CD14-positive monocyte (primary cell): ENCODE measurements at regions not wholly inside any gene's neighbourhood (a gene's known extent, or its start where the extent isn't known, plus 50 kb on each side); places are given as distances from the start of the nearest gene placed in this dataset.
"Not testable (repeated sequence)": the region's sequence is repeated elsewhere in the genome, so short reads cannot be mapped to it uniquely, and the experiment has no call there.

Experiments
- DNase-seq, 3 donors: peaks; one replicate each; pipeline ENCODE4 v3.0.0-alpha.2; 2011 to 2022
- H2AFZ ChIP-seq: 2 replicates; pipeline ENCODE4 v1.6.0; 2012; ENCODE audit warnings: mild to moderate bottlenecking, low read depth, low read length, inconsistent platforms; ENCODE audit not compliant: insufficient read depth, poor library complexity, severe bottlenecking
- H3K27ac ChIP-seq, 2 donors: 1 replicate in 1 of 2; 2 replicates in 1 of 2; pipeline ENCODE4 v1.5.1; 2012 to 2013; ENCODE audit warnings: low read length in 2 of 2, control low read depth in 1 of 2, inconsistent platforms in 1 of 2, low read depth in 1 of 2, mild to moderate bottlenecking in 1 of 2
- H3K27me3 ChIP-seq, 2 donors: one replicate each; pipeline versions ENCODE4 v1.6.0 to v1.6.1; 2011 to 2013; ENCODE audit warnings: low read length in 2 of 2; ENCODE audit not compliant: control insufficient read depth in 2 of 2, insufficient read depth in 2 of 2
- H3K36me3 ChIP-seq, 2 donors: replicated peaks in 1 of 2; 1 replicate in 1 of 2; 2 replicates in 1 of 2; pipeline versions ENCODE4 v1.5.1 to v1.6.1; 2012 to 2013; ENCODE audit warnings: low read length in 2 of 2, control low read depth in 1 of 2, inconsistent platforms in 1 of 2, mild to moderate bottlenecking in 1 of 2; ENCODE audit not compliant: insufficient read depth in 2 of 2, control insufficient read depth in 1 of 2
- H3K4me1 ChIP-seq, 2 donors: 1 replicate in 1 of 2; 2 replicates in 1 of 2; pipeline versions ENCODE4 v1.5.1 to v1.6.1; 2012 to 2013; ENCODE audit warnings: low read length in 2 of 2, control low read depth in 1 of 2, inconsistent platforms in 1 of 2, mild to moderate bottlenecking in 1 of 2, moderate library complexity in 1 of 2; ENCODE audit not compliant: insufficient read depth in 2 of 2, control insufficient read depth in 1 of 2
- H3K4me2 ChIP-seq: replicated peaks from 2 replicates; pipeline ENCODE3; 2012; ENCODE audit warnings: low read length, moderate library complexity, mild to moderate bottlenecking; ENCODE audit not compliant: poor library complexity, severe bottlenecking; ENCODE audit errors: extremely low read depth
- H3K4me3 ChIP-seq, 3 experiments: fragments of 200-600 bp in 1 of 3; sonication (generic) in 1 of 3; replicated peaks in 1 of 3; 1 replicate in 2 of 3; 2 replicates in 1 of 3; pipeline ENCODE4 v1.5.1; 2011 to 2013; ENCODE audit warnings: low read length in 3 of 3, mild to moderate bottlenecking in 3 of 3, control low read depth in 2 of 3, low read depth in 2 of 3, inconsistent platforms in 1 of 3, moderate library complexity in 1 of 3
- H3K79me2 ChIP-seq: 2 replicates; pipeline ENCODE4 v1.6.0; 2012; ENCODE audit warnings: mild to moderate bottlenecking, control low read depth, inconsistent platforms, low read length, moderate library complexity; ENCODE audit not compliant: insufficient read depth
- H3K9ac ChIP-seq: 2 replicates; pipeline ENCODE4 v1.6.0; 2017; ENCODE audit warnings: low read length, mild to moderate bottlenecking; ENCODE audit not compliant: insufficient read depth, poor library complexity, severe bottlenecking
- H3K9me3 ChIP-seq, 2 donors: replicated peaks in 1 of 2; 1 replicate in 1 of 2; 2 replicates in 1 of 2; pipeline versions ENCODE4 v1.5.1 to v1.6.1; 2012 to 2013; ENCODE audit warnings: low read length in 2 of 2, control low read depth in 1 of 2; ENCODE audit not compliant: control insufficient read depth in 1 of 2, insufficient read depth in 1 of 2
- H4K20me1 ChIP-seq: 2 replicates; pipeline ENCODE4 v1.6.0; 2012; ENCODE audit warnings: mild to moderate bottlenecking, low read length, control low read depth, moderate library complexity; ENCODE audit not compliant: insufficient read depth
- H3K27ac Mint-ChIP-seq, 7 donors: one replicate each; pipeline ENCODE4 v1.8.0; 2020; ENCODE audit warnings: mild to moderate bottlenecking in 7 of 7, mixed read lengths in 7 of 7, moderate library complexity in 6 of 7, inconsistent platforms in 2 of 7
- H3K27me3 Mint-ChIP-seq, 3 donors: one replicate each; pipeline ENCODE4 v1.8.0; 2021 to 2022; ENCODE audit warnings: low read depth in 3 of 3, mild to moderate bottlenecking in 3 of 3, mixed read lengths in 3 of 3, moderate library complexity in 3 of 3, inconsistent platforms in 1 of 3
- H3K36me3 Mint-ChIP-seq, 2 donors: one replicate each; pipeline ENCODE4 v1.8.0; 2020; ENCODE audit warnings: mixed read lengths in 2 of 2, inconsistent platforms in 1 of 2, mild to moderate bottlenecking in 1 of 2
- H3K4me1 Mint-ChIP-seq: one replicate; pipeline ENCODE4 v1.8.0; 2020; ENCODE audit warnings: mild to moderate bottlenecking, mixed read lengths
- H3K4me3 Mint-ChIP-seq, 2 donors: one replicate each; pipeline ENCODE4 v1.8.0; 2020; ENCODE audit warnings: mild to moderate bottlenecking in 2 of 2, mixed read lengths in 2 of 2, moderate library complexity in 1 of 2
- H3K9me3 Mint-ChIP-seq, 7 donors: one replicate each; pipeline ENCODE4 v1.8.0; 2020 to 2022; ENCODE audit warnings: mixed read lengths in 7 of 7, mild to moderate bottlenecking in 6 of 7, moderate library complexity in 6 of 7, inconsistent platforms in 2 of 7
- WGBS: methylation state at CpG from one replicate; pipeline ENCODE4 v1.1.5; 2013; ENCODE audit warnings: missing lambda C conversion rate; ENCODE audit not compliant: insufficient coverage; 5-methylcytosine and 5-hydroxymethylcytosine counted together
- intact Hi-C, 2 donors: fragments of 100-400 bp; cut with micrococcal nuclease; formaldehyde crosslinking; loops; one replicate each; pipeline versions ENCODE4 v1.15.0 to v1.15.1; 2023
- TF ChIP-seq, protein P1 (sequence below): fragments of 200-600 bp; IDR thresholded peaks from one replicate; pipeline ENCODE4 v1.8.0; 2022; ENCODE audit warnings: antibody characterized with exemption, mild to moderate bottlenecking

DNA sequence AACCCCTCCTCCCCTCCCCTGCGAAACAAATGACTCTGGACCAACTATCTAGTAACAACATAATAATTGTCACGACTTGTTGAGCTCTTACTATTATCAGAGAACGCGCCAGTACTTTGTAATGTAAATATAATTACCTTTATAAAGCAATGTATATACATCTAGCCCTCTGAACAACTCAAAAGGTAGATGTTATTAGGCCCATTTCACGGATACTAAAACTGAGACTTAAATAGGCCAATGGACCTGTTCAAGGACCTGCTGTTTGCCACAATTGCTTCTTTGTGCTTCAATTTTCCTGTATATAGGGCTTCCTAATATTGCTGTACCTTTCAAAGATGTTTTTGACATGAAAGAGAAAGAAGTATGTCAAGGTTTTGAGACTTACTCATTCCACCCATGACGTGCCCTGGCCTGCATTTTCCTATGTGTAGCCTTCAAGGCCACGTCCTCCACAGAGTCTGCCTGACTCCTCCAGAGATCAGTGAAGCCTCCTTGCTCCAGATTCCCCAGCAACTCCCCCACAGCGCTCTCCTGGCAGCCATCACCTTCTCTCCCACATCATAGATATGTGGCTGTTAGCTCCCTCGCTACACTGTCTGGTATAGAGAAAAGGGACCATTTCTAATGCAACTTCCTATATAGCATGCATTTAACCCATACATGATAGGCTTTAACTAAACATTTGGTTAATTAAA is 156.6 kb downstream of the SKIDA1 start:
- DNase-seq, result no peak
- H3K4me2 ChIP-seq, result no peak overlapping the region
- H3K4me1 Mint-ChIP-seq, result peaks cover 25% of the 10 kb centered on the region
- H3K9ac ChIP-seq, result no peak overlapping the region
- 90% methylated on average over 1 of the region's 9 CpGs for WGBS
- H3K4me1 ChIP-seq, result peaks cover 17 to 22% of the 10 kb centered on the region in 2 donors
- H2AFZ ChIP-seq, result no peak overlapping the region
- H3K9me3 ChIP-seq, result no peaks in the 10 kb centered on the region
- H3K36me3 Mint-ChIP-seq, result no peaks in the 10 kb centered on the region
- no peak overlapping the region for H3K4me3 Mint-ChIP-seq
- H3K27ac ChIP-seq, result no peak overlapping the region
- peaks cover 0 to 6% (median 6%) of the 10 kb centered on the region in 3 donors for H3K27me3 Mint-ChIP-seq
- TF ChIP-seq, protein P1, sequence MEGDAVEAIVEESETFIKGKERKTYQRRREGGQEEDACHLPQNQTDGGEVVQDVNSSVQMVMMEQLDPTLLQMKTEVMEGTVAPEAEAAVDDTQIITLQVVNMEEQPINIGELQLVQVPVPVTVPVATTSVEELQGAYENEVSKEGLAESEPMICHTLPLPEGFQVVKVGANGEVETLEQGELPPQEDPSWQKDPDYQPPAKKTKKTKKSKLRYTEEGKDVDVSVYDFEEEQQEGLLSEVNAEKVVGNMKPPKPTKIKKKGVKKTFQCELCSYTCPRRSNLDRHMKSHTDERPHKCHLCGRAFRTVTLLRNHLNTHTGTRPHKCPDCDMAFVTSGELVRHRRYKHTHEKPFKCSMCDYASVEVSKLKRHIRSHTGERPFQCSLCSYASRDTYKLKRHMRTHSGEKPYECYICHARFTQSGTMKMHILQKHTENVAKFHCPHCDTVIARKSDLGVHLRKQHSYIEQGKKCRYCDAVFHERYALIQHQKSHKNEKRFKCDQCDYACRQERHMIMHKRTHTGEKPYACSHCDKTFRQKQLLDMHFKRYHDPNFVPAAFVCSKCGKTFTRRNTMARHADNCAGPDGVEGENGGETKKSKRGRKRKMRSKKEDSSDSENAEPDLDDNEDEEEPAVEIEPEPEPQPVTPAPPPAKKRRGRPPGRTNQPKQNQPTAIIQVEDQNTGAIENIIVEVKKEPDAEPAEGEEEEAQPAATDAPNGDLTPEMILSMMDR, result no peak
- intact Hi-C loops, result no loop called here
- no peak overlapping the region for H3K4me3 ChIP-seq
- H3K36me3 ChIP-seq, result no peaks in the 10 kb centered on the region
- no peaks in the 10 kb centered on the region for H3K27me3 ChIP-seq
- H3K9me3 Mint-ChIP-seq, result peaks cover 0 to 7% (median 1%) of the 10 kb centered on the region in 7 donors
- H3K27ac Mint-ChIP-seq, result peak overlapping the region in 1 of 7 donors; percentile 1
- H4K20me1 ChIP-seq, result no peaks in the 10 kb centered on the region
- no peaks in the 10 kb centered on the region for H3K79me2 ChIP-seq

DNA sequence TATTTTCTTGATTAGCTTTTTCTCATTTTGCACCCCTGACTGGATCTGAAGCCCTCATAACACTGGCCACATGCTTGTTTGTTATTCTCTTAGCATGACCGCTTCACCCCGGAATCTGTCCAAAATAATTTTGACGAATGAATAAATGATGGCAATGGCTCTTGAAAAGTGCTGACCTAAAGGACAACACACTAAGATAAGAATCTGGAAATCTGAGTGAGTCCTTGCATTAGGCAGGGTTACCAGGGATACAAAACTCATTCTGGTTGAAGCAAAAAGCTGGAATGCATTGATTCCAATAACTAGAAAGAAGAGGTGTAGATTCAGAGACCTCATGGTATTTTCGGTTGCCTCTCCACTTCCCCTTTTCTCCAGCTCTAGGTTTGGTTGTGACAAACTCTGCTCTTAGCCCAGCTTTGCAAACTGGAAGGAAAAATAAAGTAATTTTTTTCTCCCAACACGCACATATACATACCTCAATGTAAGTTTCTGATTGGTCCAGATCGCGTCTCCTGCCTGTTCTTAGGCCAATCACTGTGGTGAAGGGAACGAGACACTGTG is 157.4 kb downstream of the SKIDA1 start:
- no peaks in the 10 kb centered on the region for H3K36me3 Mint-ChIP-seq
- Histone ChIP-seq H3K9me3 (no peaks in the 10 kb centered on the region), H3K36me3 (no peaks in the 10 kb centered on the region), H2AFZ (no peak overlapping the region), H3K4me3 (no peak overlapping the region), H3K27me3 (no peaks in the 10 kb centered on the region), H3K9ac (no peak overlapping the region), H3K4me1 (peaks cover 14 to 18% of the 10 kb centered on the region in 2 donors), H3K4me2 (no peak overlapping the region), H4K20me1 (no peaks in the 10 kb centered on the region), H3K27ac (no peak overlapping the region), H3K79me2 (no peaks in the 10 kb centered on the region)
- H3K4me3 Mint-ChIP-seq, result no peak overlapping the region
- H3K27ac Mint-ChIP-seq, result peak overlapping the region in 3 of 7 donors; percentile 1 to 47 (median 10)
- H3K4me1 Mint-ChIP-seq, result peaks cover 22% of the 10 kb centered on the region
- TF ChIP-seq, protein P1, result no peak
- DNase-seq, result peak in 2 of 3 donors; percentile 4 to 5
- intact Hi-C loops, result no loop called here
- H3K9me3 Mint-ChIP-seq, result peaks cover 0 to 7% (median under 1%) of the 10 kb centered on the region in 7 donors
- 86% methylated on average over 6 of the region's 8 CpGs for WGBS
- H3K27me3 Mint-ChIP-seq, result peaks cover 0 to 6% (median 3%) of the 10 kb centered on the region in 3 donors

DNA sequence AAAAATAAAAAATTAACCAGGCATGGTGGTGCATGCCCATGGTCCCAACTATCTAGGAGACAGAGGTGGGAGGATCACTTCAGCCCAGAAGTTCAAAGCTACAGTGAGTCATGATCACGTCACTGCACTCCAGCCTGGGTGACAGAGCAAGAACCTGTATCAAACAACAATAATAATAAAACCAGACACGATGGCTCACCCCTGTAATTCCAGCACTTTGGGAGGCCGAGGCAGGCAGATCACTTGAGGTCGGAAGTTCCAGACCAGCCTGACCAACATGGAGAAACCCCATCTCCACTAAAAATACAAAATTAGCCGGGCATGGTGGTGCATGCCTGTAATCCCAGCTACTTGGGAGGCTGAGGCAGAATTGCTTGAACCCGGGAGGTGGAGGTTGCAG is 159.4 kb downstream of the SKIDA1 start:
- H2AFZ ChIP-seq, H3K27me3 ChIP-seq, intact Hi-C loops, H3K27ac Mint-ChIP-seq, H3K9me3 ChIP-seq, H3K4me3 ChIP-seq, DNase-seq, H3K9ac ChIP-seq, H3K4me3 Mint-ChIP-seq, H3K9me3 Mint-ChIP-seq, H3K79me2 ChIP-seq, H4K20me1 ChIP-seq, H3K4me2 ChIP-seq, H3K27me3 Mint-ChIP-seq, H3K27ac ChIP-seq, H3K36me3 ChIP-seq, H3K36me3 Mint-ChIP-seq: not testable (repeated sequence)
- H3K4me1 ChIP-seq, result peaks cover 11 to 12% of the 10 kb centered on the region in 2 donors
- peaks cover 17% of the 10 kb centered on the region for H3K4me1 Mint-ChIP-seq
- 100% methylated on average over 1 of the region's 6 CpGs for WGBS
